Upper lobe of left lung (tissue), 4 donors: ENCODE measurements at regions not wholly inside any gene's neighbourhood (a gene's known extent, or its start where the extent isn't known, plus 50 kb on each side); places are given as distances from the start of the nearest gene placed in this dataset.

Experiments
- CTCF ChIP-seq, 6 experiments: fragments of 450-650 bp in 4 of 6; fragments of 200-600 bp in 2 of 6; sonication (generic) in 2 of 6; IDR thresholded peaks; one replicate each; pipeline ENCODE4 v1.5.1; 2016 to 2019; ENCODE audit warnings: antibody characterized with exemption in 6 of 6
- EP300 ChIP-seq, 4 donors: sonication (generic); formaldehyde crosslinking; IDR thresholded peaks; one replicate each; pipeline ENCODE4 v1.5.1; 2017; ENCODE audit warnings: antibody characterized with exemption in 4 of 4, control low read depth in 2 of 4
- POLR2A ChIP-seq, 4 donors: fragments of 450-650 bp; IDR thresholded peaks; one replicate each; pipeline ENCODE4 v1.5.1; 2016 to 2017; ENCODE audit warnings: antibody characterized with exemption in 4 of 4, mild to moderate bottlenecking in 2 of 4

GRCh38 chr13:105278943-105279381 lies 1256.5 kb downstream of the EFNB2 start:
- TF ChIP-seq CTCF (IDR thresholded peaks at IDR 0.05): no peak
- no peak for TF ChIP-seq POLR2A (IDR thresholded peaks at IDR 0.05)
- no peak for TF ChIP-seq EP300 (IDR thresholded peaks at IDR 0.05)
